Endometrium (tissue), 2 donors: ENCODE measurements at regions not wholly inside any gene's neighbourhood (a gene's known extent, or its start where the extent isn't known, plus 50 kb on each side); places are given as distances from the start of the nearest gene placed in this dataset.

Experiments used
- FAIRE-seq: peaks from 2 replicates; lab custom pipeline; 2012; peaks lifted over from hg19 to GRCh38; lab: Jason Lieb, UNC
- donor health status: control.
- donor health status: control.

DNA sequence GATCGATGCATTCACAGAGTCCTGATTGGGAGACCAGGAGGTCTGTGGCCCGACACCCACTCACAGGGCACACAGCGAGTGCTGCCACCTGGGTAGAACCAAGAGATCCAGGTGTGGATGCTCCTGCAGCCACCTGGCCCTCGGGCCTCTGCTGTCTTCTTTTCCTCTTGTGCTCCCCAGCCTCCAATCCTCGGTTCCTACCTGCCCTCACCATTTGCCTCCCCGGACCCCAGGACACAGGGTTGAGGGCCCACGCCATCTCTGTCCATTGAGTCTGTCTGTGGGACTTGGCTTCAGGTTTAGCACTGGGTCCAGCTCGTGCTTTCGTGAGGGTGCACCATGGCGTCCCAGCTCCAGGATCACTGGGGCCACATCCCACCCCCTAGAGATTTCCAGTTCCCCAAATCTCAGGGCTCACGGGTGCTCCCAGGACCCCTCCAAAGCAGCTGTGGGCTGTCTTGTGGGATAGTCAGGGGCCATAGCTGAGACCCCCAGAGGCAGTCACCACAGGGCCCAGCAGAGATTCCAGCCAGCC, 591.1 kb downstream of the BRD1 start:
- no peak for FAIRE-seq

DNA sequence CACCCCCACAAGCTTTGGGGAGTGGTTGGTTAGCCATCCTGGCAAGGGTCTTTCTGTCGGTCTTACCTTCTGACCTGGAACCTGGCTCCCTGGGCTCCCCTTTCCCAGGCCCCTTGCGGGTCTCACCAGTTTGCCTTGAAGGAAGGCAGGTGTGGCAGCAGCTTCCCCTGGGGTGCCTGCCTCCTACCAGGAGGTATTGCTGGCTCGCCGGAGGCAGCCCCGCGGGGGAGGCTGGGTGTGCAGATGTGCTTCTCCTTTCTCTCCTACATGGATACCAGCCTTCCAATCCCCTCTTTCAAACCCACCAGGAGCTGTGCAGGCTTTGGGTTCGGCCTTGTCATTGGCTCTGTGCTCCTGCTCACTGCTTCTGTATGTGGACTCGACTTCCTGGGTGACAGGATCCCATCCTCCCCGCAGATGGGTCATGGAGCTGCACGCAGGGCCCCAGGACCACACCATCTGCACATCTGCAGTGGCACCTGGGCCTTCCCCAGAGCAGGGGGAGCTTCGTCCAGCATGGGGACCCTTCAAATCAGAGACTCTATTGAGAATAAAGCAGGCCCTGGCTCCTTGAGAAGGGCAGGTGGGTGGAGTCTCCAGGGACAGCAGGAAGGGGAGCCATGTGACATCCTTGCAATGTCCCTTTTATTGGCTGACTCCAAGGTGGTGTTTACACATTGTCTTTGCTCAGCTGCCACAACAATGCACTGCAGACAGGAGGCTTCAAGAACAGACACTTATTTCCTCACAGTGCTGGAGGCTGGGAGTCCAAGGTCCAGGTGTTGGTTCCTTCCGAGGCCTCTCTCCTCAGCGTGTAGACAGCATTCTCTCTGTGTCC, 592.0 kb downstream of the BRD1 start:
- FAIRE-seq = no peak

- no peak for FAIRE-seq
These were observed 593.2 kb downstream of the BRD1 start for GRCh38 chr22:49234459-49234858.

DNA sequence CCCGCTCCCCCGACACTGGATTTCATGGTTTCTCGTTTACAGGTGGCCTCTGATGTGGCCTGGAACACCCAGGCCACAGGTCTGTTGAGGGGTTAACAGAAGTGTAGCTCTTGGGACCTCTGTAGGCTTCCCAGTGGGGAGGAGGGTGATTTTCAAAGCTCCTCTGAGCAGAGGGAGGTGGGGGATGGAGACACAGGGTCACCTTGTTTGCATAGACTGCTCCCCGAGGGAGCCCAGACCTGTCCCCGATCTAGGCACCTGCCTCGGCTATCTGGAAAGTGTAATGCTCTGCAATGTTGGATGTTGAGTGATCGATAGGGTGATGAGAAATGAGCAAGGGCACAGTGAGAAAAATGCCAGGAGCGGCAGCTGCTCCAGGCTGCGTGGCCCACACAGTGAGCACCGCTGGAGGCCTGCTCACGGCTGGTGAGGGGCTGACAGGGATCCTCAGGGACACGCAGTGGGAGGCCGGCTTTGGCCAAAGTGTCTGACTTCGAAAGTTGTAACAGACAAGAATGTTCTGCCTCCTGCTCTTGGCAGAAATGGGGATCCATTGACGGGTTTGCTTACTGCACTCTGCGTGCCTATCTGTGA, 594.1 kb downstream of the BRD1 start:
- FAIRE-seq = no peak

DNA sequence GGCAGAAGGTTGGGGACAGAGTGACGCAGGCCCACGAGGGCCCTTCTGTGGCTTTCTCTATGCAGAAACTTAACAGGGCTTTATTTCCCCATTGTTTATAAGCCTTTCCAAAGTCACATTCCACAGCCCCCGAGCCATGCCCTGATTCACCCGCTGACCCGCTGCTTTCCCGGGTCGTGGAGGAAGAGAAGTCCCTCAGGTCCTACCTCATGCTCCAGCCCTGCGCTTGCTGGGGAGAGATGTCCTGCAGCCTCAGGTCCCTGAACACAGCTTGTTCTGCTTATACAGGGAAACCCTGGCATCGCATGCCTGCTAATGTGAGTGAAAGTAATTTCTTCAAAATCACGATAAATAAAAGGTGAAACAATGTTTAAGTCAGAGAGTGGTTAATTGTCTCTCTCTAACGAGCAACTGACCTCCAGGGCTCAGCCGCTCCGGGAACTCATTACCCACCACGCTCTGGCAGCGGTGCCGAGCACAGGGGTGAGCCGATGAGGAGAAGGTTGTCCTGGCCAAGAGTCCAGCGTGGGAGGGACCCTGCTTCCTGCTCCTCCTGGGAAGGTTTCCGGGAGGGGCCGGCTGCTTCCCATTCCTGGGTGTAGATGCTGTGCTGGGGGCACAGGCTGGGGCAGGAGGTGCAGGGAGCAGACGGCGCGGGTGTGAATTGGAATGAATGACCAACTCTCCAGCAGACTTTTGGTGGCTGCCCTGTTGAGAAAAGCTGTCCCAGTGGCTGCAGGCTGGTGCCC, 595.2 kb downstream of the BRD1 start:
- no peak for FAIRE-seq

DNA sequence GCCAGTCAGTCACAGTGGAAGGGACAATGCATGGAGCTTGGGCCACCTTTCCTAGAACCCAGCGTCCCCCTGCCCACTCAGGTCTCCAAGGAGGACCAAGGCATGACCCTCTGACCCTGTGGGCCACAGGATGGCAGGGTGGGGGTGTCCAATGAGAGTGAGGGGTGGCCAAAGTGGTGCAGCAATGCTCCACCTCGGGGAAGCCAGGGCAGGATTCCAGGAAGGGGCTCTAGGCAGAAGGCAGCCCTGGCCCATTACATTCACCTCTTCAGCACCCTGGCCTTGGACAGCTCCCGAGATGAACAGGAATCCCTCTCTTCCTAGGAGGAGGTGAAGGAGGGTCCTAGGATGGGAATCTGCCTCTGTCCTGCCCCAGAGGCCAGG, 597.5 kb downstream of the BRD1 start:
- no peak for FAIRE-seq

GRCh38 chr22:49229483-49230193, 598.0 kb downstream of the BRD1 start:
- no peak for FAIRE-seq

GRCh38 chr22:49228431-49229037, 599.1 kb downstream of the BRD1 start:
- FAIRE-seq = no peak

DNA sequence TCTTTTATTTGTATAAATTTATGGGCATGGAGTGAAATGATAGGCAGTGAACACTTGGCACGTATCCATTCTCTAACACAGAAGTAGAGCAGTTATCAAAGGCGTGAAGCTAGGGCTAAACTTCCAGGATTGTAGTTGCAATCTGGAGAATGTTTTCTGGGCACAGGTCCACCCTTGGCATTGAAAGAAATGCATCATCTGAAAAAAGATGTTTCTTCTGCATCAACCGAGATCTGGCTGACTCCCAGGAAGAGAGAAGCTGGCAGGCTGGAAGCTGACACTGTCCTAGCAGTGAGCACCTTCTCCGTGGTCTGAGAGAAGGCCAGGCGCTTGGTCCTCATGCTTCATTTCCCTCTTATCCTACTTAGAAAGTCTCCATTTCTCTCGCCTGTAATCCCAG, 600.0 kb downstream of the BRD1 start:
- no peak for FAIRE-seq

DNA sequence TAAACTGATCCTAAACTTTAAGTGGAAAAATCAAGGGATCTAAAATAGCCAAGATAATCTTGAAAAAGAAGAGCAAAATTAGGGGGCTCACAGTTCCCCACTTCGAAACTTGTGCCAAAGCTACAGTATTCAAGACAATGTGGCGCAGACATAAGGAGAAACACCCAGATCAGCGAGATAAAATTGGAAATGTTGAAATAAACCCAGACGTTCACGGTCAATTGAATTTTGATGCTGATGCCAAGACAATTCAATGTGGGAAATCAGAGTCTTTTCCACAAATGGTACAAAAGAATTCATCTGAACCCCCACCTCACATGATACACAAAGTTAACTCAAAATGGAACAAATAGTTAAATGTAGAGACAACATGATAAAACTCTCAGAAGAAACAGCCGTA, 601.6 kb downstream of the BRD1 start:
- no peak for FAIRE-seq

DNA sequence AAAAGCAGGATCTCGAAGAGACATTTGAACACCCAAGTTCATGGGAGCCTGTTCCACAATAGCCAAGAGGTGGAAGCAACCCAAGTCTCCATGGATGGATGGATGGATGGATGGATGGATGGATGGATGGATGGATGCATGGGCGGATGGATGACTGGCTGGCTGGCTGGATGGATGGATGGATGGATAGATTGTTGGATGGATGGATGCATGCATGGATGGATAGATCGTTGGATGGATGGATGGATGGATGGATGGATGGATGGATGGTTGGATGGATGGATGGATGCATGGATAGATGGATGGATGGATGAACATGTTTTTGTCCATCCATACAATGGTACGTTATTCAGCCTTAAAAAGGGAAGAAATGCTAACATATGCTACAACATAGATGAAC, 603.4 kb downstream of the BRD1 start:
- no peak for FAIRE-seq

GRCh38 chr22:49218142-49218541, 609.5 kb downstream of the BRD1 start:
- FAIRE-seq = no peak

GRCh38 chr22:49216579-49216978, 611.1 kb downstream of the BRD1 start:
- no peak for FAIRE-seq

GRCh38 chr22:49215840-49216239, 611.8 kb downstream of the BRD1 start:
- no peak for FAIRE-seq

DNA sequence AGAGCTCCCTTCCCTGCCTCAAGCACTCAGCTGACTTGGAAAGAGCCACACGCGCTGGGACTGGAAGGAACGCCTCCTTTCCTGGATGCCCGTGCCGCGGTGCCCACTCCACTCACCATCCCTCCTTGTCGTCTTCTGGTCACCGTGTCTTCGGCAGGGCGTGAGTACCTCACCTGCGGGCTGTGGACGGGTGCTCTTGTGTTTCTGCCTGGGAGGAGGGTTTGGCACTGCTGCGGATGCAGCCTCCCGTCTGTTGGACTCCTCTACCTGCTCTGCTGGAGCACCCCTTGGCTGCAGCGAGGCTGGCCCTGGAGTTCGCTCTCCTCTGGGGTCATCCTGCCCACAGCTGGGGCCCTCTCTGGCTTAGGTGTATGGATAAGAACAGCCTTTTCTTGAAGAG, 612.7 kb downstream of the BRD1 start:
- no peak for FAIRE-seq

DNA sequence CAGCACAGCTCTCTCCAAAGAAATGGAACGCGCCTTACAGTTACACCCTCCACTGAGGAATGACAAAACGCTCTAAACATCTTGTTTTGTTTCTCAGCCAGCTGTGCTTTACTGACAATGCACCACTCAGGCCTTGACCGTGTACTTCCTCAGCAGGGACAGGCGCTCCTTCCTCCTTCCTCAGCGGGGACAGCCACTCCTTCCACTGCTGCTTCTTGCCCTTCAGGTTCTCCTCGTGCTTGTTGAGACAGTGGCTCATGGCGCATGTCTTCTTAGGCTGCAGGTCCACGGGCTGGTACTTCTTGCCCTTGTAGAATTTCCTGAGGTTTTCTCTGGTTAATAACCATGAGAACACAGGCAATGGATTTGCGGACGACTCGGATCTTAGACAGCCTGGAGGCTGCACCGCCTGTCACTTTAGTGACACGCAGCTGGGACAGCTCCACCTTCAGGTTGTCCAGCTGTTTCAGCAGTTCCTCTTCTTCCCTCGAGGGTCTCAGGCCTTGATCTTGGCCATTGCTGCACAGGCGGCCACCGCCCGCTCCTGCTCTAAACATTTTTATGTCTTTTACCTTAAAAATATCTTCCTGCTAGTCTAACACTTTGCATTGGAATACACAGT, 613.8 kb downstream of the BRD1 start:
- no peak for FAIRE-seq

GRCh38 chr22:49212466-49212865, 615.2 kb downstream of the BRD1 start:
- no peak for FAIRE-seq

DNA sequence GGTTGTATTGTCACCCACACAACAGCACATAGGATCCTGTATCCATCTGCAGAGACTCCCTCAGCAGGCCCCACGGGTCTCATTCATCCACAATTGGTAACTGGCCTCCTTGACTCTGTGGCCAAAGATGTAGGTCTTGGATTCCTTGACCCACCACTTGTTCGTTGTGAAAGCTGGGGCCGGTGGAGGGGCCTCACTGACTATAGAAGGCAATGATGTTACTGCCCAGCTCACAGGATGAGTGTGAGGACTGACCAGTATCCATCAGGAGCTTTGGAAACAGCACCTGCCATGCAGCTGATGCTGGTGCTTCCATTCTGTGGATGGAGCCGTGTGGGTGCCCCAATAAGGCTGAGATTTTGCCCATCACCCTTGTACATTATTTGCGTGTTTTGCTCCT, 615.7 kb downstream of the BRD1 start:
- FAIRE-seq = no peak

- no peak for FAIRE-seq
These were observed 616.5 kb downstream of the BRD1 start for GRCh38 chr22:49211176-49211575.

DNA sequence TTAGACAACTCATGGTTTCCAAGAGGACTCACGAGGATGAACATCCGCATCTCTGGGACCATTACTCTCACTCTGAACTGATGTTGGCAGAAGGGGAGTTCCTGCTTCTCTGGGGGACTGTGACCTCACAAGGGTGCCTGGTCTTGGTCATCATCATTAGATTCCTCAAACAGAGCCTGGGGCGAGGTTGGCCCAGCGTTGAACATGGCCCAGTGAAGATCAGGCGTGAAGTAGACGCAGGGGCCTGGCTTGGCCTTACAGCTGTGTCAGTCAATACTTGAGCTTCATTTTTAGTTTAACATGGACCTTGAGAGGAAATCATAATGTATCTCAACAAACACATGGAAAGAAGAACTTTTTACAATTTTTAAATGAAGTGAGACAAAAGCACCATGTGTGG, 617.1 kb downstream of the BRD1 start:
- no peak for FAIRE-seq

- FAIRE-seq = no peak
These were observed 618.0 kb downstream of the BRD1 start for GRCh38 chr22:49209452-49210195.
